Cardiac muscle cell (in vitro differentiated cells and primary cell): ENCODE measurements at regions not wholly inside any gene's neighbourhood (a gene's known extent, or its start where the extent isn't known, plus 50 kb on each side); places are given as distances from the start of the nearest gene placed in this dataset.

Source experiments
- DNase-seq, 2 donors: peaks; one replicate each; pipeline versions ENCODE4 v3.0.0 to v3.0.0-alpha.2; 2010 to 2017; ENCODE audit warnings: low read depth in 1 of 2, low spot score in 1 of 2
- H3K27ac ChIP-seq: fragments of 200-600 bp; sonication (generic); 2 replicates; pipeline ENCODE4 v1.5.1; 2016
- H3K27me3 ChIP-seq: fragments of 200-600 bp; sonication (generic); 2 replicates; pipeline ENCODE4 v1.6.0; 2016; ENCODE audit warnings: control low read depth
- H3K36me3 ChIP-seq: fragments of 200-600 bp; sonication (generic); 2 replicates; pipeline ENCODE4 v1.5.1; 2016; ENCODE audit warnings: control low read depth
- H3K4me1 ChIP-seq: fragments of 200-600 bp; sonication (generic); 2 replicates; pipeline ENCODE4 v1.8.1; 2017; ENCODE audit warnings: low read depth, mild to moderate bottlenecking, mixed run types
- H3K4me3 ChIP-seq: fragments of 200-600 bp; sonication (generic); 2 replicates; pipeline ENCODE4 v1.5.1; 2016; ENCODE audit warnings: mild to moderate bottlenecking
- H3K9me3 ChIP-seq: fragments of 200-600 bp; sonication (generic); 2 replicates; pipeline ENCODE4 v1.5.1; 2017; ENCODE audit warnings: low read depth, mild to moderate bottlenecking, control low read depth
- CTCF ChIP-seq: IDR thresholded peaks from 2 replicates; pipeline ENCODE4 v1.5.1; 2012; ENCODE audit warnings: low read depth, mild to moderate bottlenecking, low read length

GRCh38 chr6:23034926-23035325, 465.6 kb downstream of the HDGFL1 start:
- no peaks in the 10 kb centered on the region for H3K9me3 ChIP-seq
- H3K27me3 ChIP-seq: no peaks in the 10 kb centered on the region
- TF ChIP-seq CTCF: no peak
- no peak overlapping the region for H3K4me3 ChIP-seq
- no peaks in the 10 kb centered on the region for H3K4me1 ChIP-seq
- no peak for DNase-seq
- no peak overlapping the region for H3K27ac ChIP-seq
- H3K36me3 ChIP-seq: no peaks in the 10 kb centered on the region

- Histone ChIP-seq H3K27ac (no peak overlapping the region), H3K27me3 (no peaks in the 10 kb centered on the region), H3K9me3 (no peaks in the 10 kb centered on the region), H3K4me1 (no peaks in the 10 kb centered on the region), H3K36me3 (no peaks in the 10 kb centered on the region), H3K4me3 (no peak overlapping the region)
- TF ChIP-seq CTCF: no peak
- peak in 1 of 2 donors; percentile 32 for DNase-seq
Observed at GRCh38 chr6:23036406-23036983, 467.1 kb downstream of the HDGFL1 start.

DNA sequence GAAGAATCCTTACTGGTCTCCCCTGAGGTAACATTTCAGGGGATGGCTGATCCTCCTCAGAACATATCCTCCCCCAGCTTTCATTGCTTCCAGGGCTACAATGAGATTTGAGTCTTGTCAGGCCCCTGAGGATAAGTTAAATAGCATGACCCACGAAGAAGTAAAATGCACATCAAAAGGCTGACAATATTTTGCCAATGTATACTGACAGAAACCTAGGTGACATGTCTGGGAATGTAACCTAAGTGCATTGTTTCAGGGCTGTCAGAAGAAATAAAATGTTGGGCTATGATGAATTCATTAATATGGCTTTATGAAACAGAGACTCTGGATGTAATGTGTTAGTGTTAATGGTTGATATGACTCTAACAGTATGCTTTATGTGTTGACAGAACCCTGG, 471.5 kb downstream of the HDGFL1 start:
- Histone ChIP-seq H3K27me3 (no peaks in the 10 kb centered on the region), H3K36me3 (no peaks in the 10 kb centered on the region), H3K4me3 (no peak overlapping the region), H3K27ac (no peak overlapping the region), H3K9me3 (no peaks in the 10 kb centered on the region), H3K4me1 (no peaks in the 10 kb centered on the region)
- no peak for TF ChIP-seq CTCF
- DNase-seq: no peak

DNA sequence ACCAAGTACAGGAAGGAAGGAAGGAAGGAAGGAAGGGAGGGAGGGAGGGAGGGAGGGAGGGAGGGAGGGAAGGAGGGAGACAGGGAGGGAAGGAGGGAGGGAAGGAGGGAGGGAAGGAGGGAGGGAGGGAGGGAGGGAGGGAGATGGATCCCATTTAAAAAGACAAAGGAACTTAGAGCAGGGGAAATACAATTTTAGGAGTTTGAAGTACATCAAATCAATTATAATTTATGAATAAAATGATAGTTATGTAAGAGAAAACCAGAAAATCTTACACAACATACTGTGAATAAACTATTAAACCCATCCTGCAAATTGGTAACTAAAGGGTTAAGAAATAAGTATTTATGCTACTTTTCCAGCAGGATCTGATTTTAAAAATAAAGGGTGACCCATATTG, 475.9 kb downstream of the HDGFL1 start:
- Histone ChIP-seq H3K4me1 (no peaks in the 10 kb centered on the region), H3K27ac (no peak overlapping the region), H3K36me3 (no peaks in the 10 kb centered on the region), H3K27me3 (no peaks in the 10 kb centered on the region), H3K4me3 (no peak overlapping the region), H3K9me3 (no peaks in the 10 kb centered on the region)
- DNase-seq: no peak
- no peak for TF ChIP-seq CTCF

GRCh38 chr6:23055523-23055922, 486.2 kb downstream of the HDGFL1 start:
- no peak overlapping the region for H3K4me3 ChIP-seq
- no peaks in the 10 kb centered on the region for H3K27me3 ChIP-seq
- no peak overlapping the region for H3K27ac ChIP-seq
- no peaks in the 10 kb centered on the region for H3K36me3 ChIP-seq
- no peaks in the 10 kb centered on the region for H3K9me3 ChIP-seq
- H3K4me1 ChIP-seq: no peaks in the 10 kb centered on the region
- no peak for DNase-seq
- TF ChIP-seq CTCF: no peak

GRCh38 chr6:23073821-23074220, 504.5 kb downstream of the HDGFL1 start:
- Histone ChIP-seq H3K4me1 (no peaks in the 10 kb centered on the region), H3K27me3 (no peaks in the 10 kb centered on the region), H3K36me3 (no peaks in the 10 kb centered on the region), H3K9me3 (no peaks in the 10 kb centered on the region), H3K27ac (no peak overlapping the region), H3K4me3 (no peak overlapping the region)
- no peak for DNase-seq
- no peak for TF ChIP-seq CTCF
